Epithelial cell of prostate (primary cell): ENCODE measurements at regions not wholly inside any gene's neighbourhood (a gene's known extent, or its start where the extent isn't known, plus 50 kb on each side); places are given as distances from the start of the nearest gene placed in this dataset.

ENCODE experiments used
- DNase-seq: peaks from one replicate; pipeline ENCODE4 v3.0.0-alpha.2; 2011; ENCODE audit warnings: low read depth, low spot score
- H3K27ac ChIP-seq: fragments of 450-650 bp; 2 replicates; pipeline ENCODE4 v1.5.1; 2017; ENCODE audit warnings: mild to moderate bottlenecking

- no peak for DNase-seq
- no peak overlapping the region for H3K27ac ChIP-seq
Measured at GRCh38 chr5:141800617-141801016, 77.6 kb downstream of the PCDH1 start.

GRCh38 chr5:141799507-141800167 is 78.6 kb downstream of the PCDH1 start:
- no peak for DNase-seq
- H3K27ac ChIP-seq = no peak overlapping the region

- no peak overlapping the region for H3K27ac ChIP-seq
- DNase-seq = no peak
Measured at GRCh38 chr5:141797425-141797824, 80.8 kb downstream of the PCDH1 start.

- H3K27ac ChIP-seq = no peak overlapping the region
- DNase-seq = no peak
Measured at GRCh38 chr5:141795421-141795820, 82.8 kb downstream of the PCDH1 start.

- DNase-seq = no peak
- no peak overlapping the region for H3K27ac ChIP-seq
Measured at GRCh38 chr5:141793881-141794280, 84.3 kb downstream of the PCDH1 start.

- no peak for DNase-seq
- no peak overlapping the region for H3K27ac ChIP-seq
Measured at GRCh38 chr5:141793403-141793802, 84.8 kb downstream of the PCDH1 start.

- no peak for DNase-seq
- no peak overlapping the region for H3K27ac ChIP-seq
Measured at GRCh38 chr5:141790630-141791029, 87.6 kb downstream of the PCDH1 start.

- no peak for DNase-seq
- H3K27ac ChIP-seq = no peak overlapping the region
Measured at GRCh38 chr5:141789330-141789729, 88.9 kb downstream of the PCDH1 start.

GRCh38 chr5:141788296-141788970 is 89.8 kb downstream of the PCDH1 start:
- H3K27ac ChIP-seq = no peak overlapping the region
- no peak for DNase-seq

GRCh38 chr5:141787376-141787775 is 90.8 kb downstream of the PCDH1 start:
- no peak for DNase-seq
- no peak overlapping the region for H3K27ac ChIP-seq

- no peak for DNase-seq
- H3K27ac ChIP-seq = no peak overlapping the region
Measured at GRCh38 chr5:141786700-141787099, 91.5 kb downstream of the PCDH1 start.

GRCh38 chr5:141785711-141786110 is 92.5 kb downstream of the PCDH1 start:
- DNase-seq = no peak
- H3K27ac ChIP-seq = no peak overlapping the region

- H3K27ac ChIP-seq = no peak overlapping the region
- DNase-seq = no peak
Measured at GRCh38 chr5:141785135-141785534, 93.1 kb downstream of the PCDH1 start.

- no peak overlapping the region for H3K27ac ChIP-seq
- DNase-seq = no peak
Measured at GRCh38 chr5:141784529-141784928, 93.7 kb downstream of the PCDH1 start.

- DNase-seq = no peak
- no peak overlapping the region for H3K27ac ChIP-seq
Measured at GRCh38 chr5:141783947-141784296, 94.3 kb downstream of the PCDH1 start.

GRCh38 chr5:141783005-141783946 is 94.9 kb downstream of the PCDH1 start:
- DNase-seq = peak; percentile 46
- H3K27ac ChIP-seq = no peak overlapping the region

- no peak overlapping the region for H3K27ac ChIP-seq
- no peak for DNase-seq
Measured at GRCh38 chr5:141781910-141782309, 96.3 kb downstream of the PCDH1 start.

- no peak for DNase-seq
Measured at GRCh38 chr5:141780952-141781781, 97.0 kb downstream of the PCDH1 start.

GRCh38 chr5:141780240-141780951 is 97.8 kb downstream of the PCDH1 start:
- no peak overlapping the region for H3K27ac ChIP-seq
- no peak for DNase-seq

More at GRCh38 chr5:141780952-141781781, 97.0 kb downstream of the PCDH1 start:
- no peak overlapping the region for H3K27ac ChIP-seq
